ENCODE measurements at regions not wholly inside any gene's neighbourhood (a gene's known extent, or its start where the extent isn't known, plus 50 kb on each side); places are given as distances from the start of the nearest gene placed in this dataset.

- no peak overlapping the region for H3K4me3 ChIP-seq
- no peaks in the 10 kb centered on the region for H3K27me3 ChIP-seq
- no peaks in the 10 kb centered on the region for H3K9me3 ChIP-seq
- no peaks in the 10 kb centered on the region for H3K4me1 ChIP-seq
- no peaks in the 10 kb centered on the region for H3K36me3 ChIP-seq
- H3K27ac ChIP-seq: no peak overlapping the region
- no peak for DNase-seq (ENCODE audit: extremely low spot score in 2 of 2)
- intact Hi-C loops (cut with DNase I): no loop called here
- TF ChIP-seq POLR2A (IDR thresholded peaks at IDR 0.05) (no peak), POLR2AphosphoS5 (IDR thresholded peaks at IDR 0.05; ENCODE audit: insufficient read depth in 1 of 2, low read depth in 1 of 2) (no peak)
- TF ChIP-seq, protein P1, sequence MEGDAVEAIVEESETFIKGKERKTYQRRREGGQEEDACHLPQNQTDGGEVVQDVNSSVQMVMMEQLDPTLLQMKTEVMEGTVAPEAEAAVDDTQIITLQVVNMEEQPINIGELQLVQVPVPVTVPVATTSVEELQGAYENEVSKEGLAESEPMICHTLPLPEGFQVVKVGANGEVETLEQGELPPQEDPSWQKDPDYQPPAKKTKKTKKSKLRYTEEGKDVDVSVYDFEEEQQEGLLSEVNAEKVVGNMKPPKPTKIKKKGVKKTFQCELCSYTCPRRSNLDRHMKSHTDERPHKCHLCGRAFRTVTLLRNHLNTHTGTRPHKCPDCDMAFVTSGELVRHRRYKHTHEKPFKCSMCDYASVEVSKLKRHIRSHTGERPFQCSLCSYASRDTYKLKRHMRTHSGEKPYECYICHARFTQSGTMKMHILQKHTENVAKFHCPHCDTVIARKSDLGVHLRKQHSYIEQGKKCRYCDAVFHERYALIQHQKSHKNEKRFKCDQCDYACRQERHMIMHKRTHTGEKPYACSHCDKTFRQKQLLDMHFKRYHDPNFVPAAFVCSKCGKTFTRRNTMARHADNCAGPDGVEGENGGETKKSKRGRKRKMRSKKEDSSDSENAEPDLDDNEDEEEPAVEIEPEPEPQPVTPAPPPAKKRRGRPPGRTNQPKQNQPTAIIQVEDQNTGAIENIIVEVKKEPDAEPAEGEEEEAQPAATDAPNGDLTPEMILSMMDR (IDR thresholded peaks at IDR 0.05): no peak
Observed at GRCh38 chr14:105847400-105847799, 321.0 kb downstream of the TMEM121 start.

DNA sequence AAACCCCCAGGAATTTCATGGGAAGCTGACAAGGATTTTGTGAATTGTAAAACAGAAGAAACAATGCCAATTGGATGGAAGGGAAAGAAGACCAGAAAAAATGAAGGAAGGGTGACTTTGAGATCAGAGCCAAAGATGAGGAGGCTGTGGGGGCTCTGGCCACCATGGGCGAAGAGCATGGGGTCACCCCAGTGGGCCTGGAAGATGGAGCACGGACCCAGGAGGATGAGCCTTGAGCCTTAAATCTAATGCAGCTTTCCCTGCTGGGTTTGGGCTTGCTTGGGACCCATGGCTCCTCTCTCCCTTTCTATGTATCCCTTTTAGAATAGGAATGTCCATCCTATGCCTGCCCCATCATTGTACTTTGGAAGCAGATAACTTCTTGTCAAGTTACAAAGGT, 322.2 kb downstream of the TMEM121 start:
- H3K27ac ChIP-seq: no peak overlapping the region
- DNase-seq (ENCODE audit: extremely low spot score in 2 of 2): no peak
- H3K4me3 ChIP-seq: no peak overlapping the region
- no peaks in the 10 kb centered on the region for H3K9me3 ChIP-seq
- H3K27me3 ChIP-seq: no peaks in the 10 kb centered on the region
- H3K4me1 ChIP-seq: no peaks in the 10 kb centered on the region
- intact Hi-C loops (cut with DNase I): no loop called here
- no peaks in the 10 kb centered on the region for H3K36me3 ChIP-seq
- TF ChIP-seq POLR2AphosphoS5 (IDR thresholded peaks at IDR 0.05; ENCODE audit: insufficient read depth in 1 of 2, low read depth in 1 of 2) (no peak), POLR2A (IDR thresholded peaks at IDR 0.05) (no peak)
- TF ChIP-seq, protein P1 (IDR thresholded peaks at IDR 0.05): no peak

- Histone ChIP-seq H3K4me1 (no peaks in the 10 kb centered on the region), H3K9me3 (no peaks in the 10 kb centered on the region), H3K36me3 (no peaks in the 10 kb centered on the region), H3K27me3 (no peaks in the 10 kb centered on the region), H3K4me3 (no peak overlapping the region), H3K27ac (no peak overlapping the region)
- TF ChIP-seq, protein P1 (IDR thresholded peaks at IDR 0.05): no peak
- TF ChIP-seq POLR2AphosphoS5 (IDR thresholded peaks at IDR 0.05; ENCODE audit: insufficient read depth in 1 of 2, low read depth in 1 of 2) (no peak), POLR2A (IDR thresholded peaks at IDR 0.05) (no peak)
- no peak for DNase-seq (ENCODE audit: extremely low spot score in 2 of 2)
- intact Hi-C loops (cut with DNase I): no loop called here
Observed at GRCh38 chr14:105849933-105850626, 323.7 kb downstream of the TMEM121 start.

DNA sequence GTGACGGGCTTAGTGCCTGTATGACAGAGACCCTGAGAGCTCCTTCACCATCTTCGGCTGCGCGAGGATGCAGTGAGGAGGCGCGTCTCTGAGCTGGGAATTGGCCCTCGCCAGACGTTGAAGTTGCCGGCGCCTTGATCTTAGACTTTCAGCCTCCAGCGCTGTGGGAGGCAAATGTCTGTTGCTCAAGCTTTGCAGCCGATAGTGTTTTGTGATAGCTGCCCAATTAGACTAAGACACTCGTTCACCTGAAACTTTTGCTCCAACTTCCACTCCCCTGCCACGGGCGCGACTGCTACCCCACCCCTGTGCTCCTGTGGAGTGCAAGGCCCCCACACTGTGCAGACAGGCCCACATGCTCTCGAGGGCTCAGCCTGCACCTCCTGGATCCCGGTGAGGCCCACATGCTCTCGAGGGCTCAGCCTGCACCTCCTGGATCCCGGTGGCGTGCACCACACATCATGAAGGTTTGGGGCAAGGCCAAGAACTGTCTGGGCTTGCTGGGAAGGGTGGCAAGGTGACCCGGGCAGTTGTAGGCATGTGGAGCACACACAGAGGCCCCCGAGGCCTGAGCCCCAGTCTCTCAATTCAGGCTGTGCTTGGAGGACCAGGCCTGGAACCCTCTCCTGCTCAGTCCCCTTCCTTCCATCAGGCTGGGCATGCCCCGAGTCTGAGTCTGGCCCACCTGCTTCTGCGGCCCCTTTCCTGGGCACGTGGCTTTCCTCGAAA, 324.6 kb downstream of the TMEM121 start:
- no peak for DNase-seq (ENCODE audit: extremely low spot score in 2 of 2)
- intact Hi-C loops (cut with DNase I): no loop called here
- Histone ChIP-seq H3K36me3 (no peaks in the 10 kb centered on the region), H3K27me3 (no peaks in the 10 kb centered on the region), H3K4me3 (no peak overlapping the region), H3K9me3 (no peaks in the 10 kb centered on the region), H3K4me1 (no peaks in the 10 kb centered on the region), H3K27ac (no peak overlapping the region)
- TF ChIP-seq POLR2A (IDR thresholded peaks at IDR 0.05) (no peak), POLR2AphosphoS5 (IDR thresholded peaks at IDR 0.05; ENCODE audit: insufficient read depth in 1 of 2, low read depth in 1 of 2) (no peak)
- TF ChIP-seq, protein P1 (IDR thresholded peaks at IDR 0.05): no peak
